ENCODE measurements at regions not wholly inside any gene's neighbourhood (a gene's known extent, or its start where the extent isn't known, plus 50 kb on each side); places are given as distances from the start of the nearest gene placed in this dataset.

- Mint-ChIP-seq H3K4me3 (no peak overlapping the region), H3K36me3 (ENCODE audit: low read depth) (no peaks in the 10 kb centered on the region), H3K27me3 (no peaks in the 10 kb centered on the region), H3K9me3 (no peaks in the 10 kb centered on the region), H3K27ac (no peak overlapping the region), H3K4me1 (no peaks in the 10 kb centered on the region)
- TF ChIP-seq CTCF (IDR thresholded peaks at IDR 0.05) = no peak
- intact Hi-C loops (cut with micrococcal nuclease) = no loop called here
- ChIA-PET POLR2A (no interaction called here), CTCF (no interaction called here)
- no peak for ATAC-seq (ENCODE audit: low read depth)
- DNase-seq = no peak
Measured at GRCh38 chr4:120348521-120348920, 281.9 kb upstream of the MAD2L1 start.

GRCh38 chr4:120331486-120332370, 265.1 kb upstream of the MAD2L1 start:
- ChIA-PET POLR2A (no interaction called here), CTCF (no interaction called here)
- Mint-ChIP-seq H3K4me1 (no peaks in the 10 kb centered on the region), H3K27ac (no peak overlapping the region), H3K4me3 (no peak overlapping the region), H3K9me3 (no peaks in the 10 kb centered on the region), H3K27me3 (no peaks in the 10 kb centered on the region), H3K36me3 (ENCODE audit: low read depth) (no peaks in the 10 kb centered on the region)
- DNase-seq (no peak), ATAC-seq (ENCODE audit: low read depth) (no peak)
- intact Hi-C loops (cut with micrococcal nuclease) = no loop called here
- no peak for TF ChIP-seq CTCF (IDR thresholded peaks at IDR 0.05)

- no peak overlapping the region for H3K4me3 Mint-ChIP-seq
Measured at GRCh38 chr4:120329386-120329785, 262.7 kb upstream of the MAD2L1 start.

GRCh38 chr4:120327276-120327675, 260.6 kb upstream of the MAD2L1 start:
- H3K27me3 Mint-ChIP-seq = no peaks in the 10 kb centered on the region
- POLR2A ChIA-PET = no interaction called here
- CTCF ChIA-PET = no interaction called here
- H3K9me3 Mint-ChIP-seq = no peaks in the 10 kb centered on the region
- no peaks in the 10 kb centered on the region for H3K4me1 Mint-ChIP-seq
- H3K4me3 Mint-ChIP-seq = no peak overlapping the region
- no peaks in the 10 kb centered on the region for H3K36me3 Mint-ChIP-seq (ENCODE audit: low read depth)
- ATAC-seq (ENCODE audit: low read depth) (no peak), DNase-seq (no peak)
- intact Hi-C loops (cut with micrococcal nuclease) = no loop called here
- no peak for TF ChIP-seq CTCF (IDR thresholded peaks at IDR 0.05)
- no peak overlapping the region for H3K27ac Mint-ChIP-seq

More at GRCh38 chr4:120329386-120329785, 262.7 kb upstream of the MAD2L1 start:
- POLR2A ChIA-PET = no interaction called here
- H3K27ac Mint-ChIP-seq = no peak overlapping the region
- CTCF ChIA-PET = no interaction called here
- ATAC-seq (ENCODE audit: low read depth) (no peak), DNase-seq (no peak)
- no peaks in the 10 kb centered on the region for H3K36me3 Mint-ChIP-seq (ENCODE audit: low read depth)
- H3K9me3 Mint-ChIP-seq = no peaks in the 10 kb centered on the region
- no peaks in the 10 kb centered on the region for H3K27me3 Mint-ChIP-seq
- intact Hi-C loops (cut with micrococcal nuclease) = no loop called here
- no peak for TF ChIP-seq CTCF (IDR thresholded peaks at IDR 0.05)
- no peaks in the 10 kb centered on the region for H3K4me1 Mint-ChIP-seq

GRCh38 chr4:120319046-120319767, 252.6 kb upstream of the MAD2L1 start:
- no peak overlapping the region for H3K4me3 Mint-ChIP-seq
- peaks cover 3% of the 10 kb centered on the region for H3K9me3 Mint-ChIP-seq
- intact Hi-C loops (cut with micrococcal nuclease) = no loop called here
- DNase-seq = no peak
- TF ChIP-seq CTCF (IDR thresholded peaks at IDR 0.05) = no peak
- H3K4me1 Mint-ChIP-seq = no peaks in the 10 kb centered on the region
- POLR2A ChIA-PET = no interaction called here
- no peaks in the 10 kb centered on the region for H3K36me3 Mint-ChIP-seq (ENCODE audit: low read depth)
- no peak overlapping the region for H3K27ac Mint-ChIP-seq
- H3K27me3 Mint-ChIP-seq = no peaks in the 10 kb centered on the region
- CTCF ChIA-PET = no interaction called here
- no peak for ATAC-seq (ENCODE audit: low read depth)

All from activated B cell treated with CpG ODN at 0.5 μM for 24 hours (primary cell).